Mucosa of stomach (tissue), 1 donor: ENCODE measurements at regions not wholly inside any gene's neighbourhood (a gene's known extent, or its start where the extent isn't known, plus 50 kb on each side); places are given as distances from the start of the nearest gene placed in this dataset.

Experiments used
- H3K27me3 ChIP-seq: one replicate; pipeline ENCODE4 v1.7.0; 2013; ENCODE audit warnings: mild to moderate bottlenecking, low read length; ENCODE audit not compliant: control insufficient read depth, insufficient read depth
- H3K36me3 ChIP-seq: one replicate; pipeline ENCODE4 v1.7.0; 2013; ENCODE audit warnings: low read length; ENCODE audit not compliant: control insufficient read depth, insufficient read depth
- H3K4me1 ChIP-seq: one replicate; pipeline ENCODE4 v1.7.0; 2013; ENCODE audit warnings: mild to moderate bottlenecking, low read length; ENCODE audit not compliant: control insufficient read depth, insufficient read depth
- H3K4me3 ChIP-seq: one replicate; pipeline ENCODE4 v1.7.0; 2013; ENCODE audit warnings: low read length
- H3K9ac ChIP-seq: one replicate; pipeline ENCODE4 v1.7.0; 2013; ENCODE audit warnings: mild to moderate bottlenecking, low read length, moderate library complexity
- H3K9me3 ChIP-seq: one replicate; pipeline ENCODE4 v1.7.0; 2013; ENCODE audit warnings: mild to moderate bottlenecking, low read length, moderate library complexity; ENCODE audit not compliant: control insufficient read depth
- donor health status: Pancreatic carcinoma.

DNA sequence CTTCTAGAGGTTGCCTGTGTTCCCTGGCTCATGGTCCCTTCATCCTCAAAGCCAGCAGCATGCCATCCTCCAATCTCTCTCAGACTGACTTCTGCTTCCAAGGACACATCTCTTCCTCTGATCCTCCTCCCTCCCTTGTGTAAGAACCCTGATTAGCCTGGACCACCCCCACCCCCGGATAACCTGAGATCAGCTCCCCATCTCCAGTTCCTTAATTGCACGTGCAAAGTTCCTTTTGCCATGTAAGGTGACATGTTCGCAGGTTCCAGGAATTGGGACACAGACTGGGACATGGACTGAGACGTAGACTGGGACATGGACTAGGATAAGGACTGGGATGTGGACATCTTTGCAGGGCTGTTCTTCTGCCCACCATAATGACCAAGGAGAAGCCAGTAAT is 925.3 kb downstream of the TBC1D22A start:
- Histone ChIP-seq H3K4me1 (no peaks in the 10 kb centered on the region), H3K9me3 (no peaks in the 10 kb centered on the region), H3K9ac (no peak overlapping the region), H3K4me3 (no peak overlapping the region), H3K27me3 (no peaks in the 10 kb centered on the region), H3K36me3 (no peaks in the 10 kb centered on the region)

DNA sequence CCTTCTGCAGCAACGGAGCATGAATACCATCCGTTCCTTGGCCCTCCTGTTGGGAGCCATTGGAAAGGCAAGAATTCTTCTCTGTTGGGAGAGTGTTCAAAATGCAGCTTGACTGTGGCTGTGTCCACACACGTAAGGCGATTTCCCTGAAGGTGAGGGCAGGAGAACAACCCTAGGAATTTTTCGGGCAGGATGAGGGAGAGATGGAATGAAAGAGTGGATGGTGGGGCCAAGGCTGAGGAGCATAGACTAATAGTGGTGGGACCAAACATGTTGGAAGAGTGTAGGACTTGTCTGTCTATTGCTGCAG is 924.9 kb downstream of the TBC1D22A start:
- H3K9me3 ChIP-seq = no peaks in the 10 kb centered on the region
- no peak overlapping the region for H3K4me3 ChIP-seq
- no peaks in the 10 kb centered on the region for H3K4me1 ChIP-seq
- no peaks in the 10 kb centered on the region for H3K27me3 ChIP-seq
- no peak overlapping the region for H3K9ac ChIP-seq
- no peaks in the 10 kb centered on the region for H3K36me3 ChIP-seq

GRCh38 chr22:47686594-47687345 is 924.3 kb downstream of the TBC1D22A start:
- Histone ChIP-seq H3K4me3 (no peak overlapping the region), H3K9ac (no peak overlapping the region), H3K36me3 (no peaks in the 10 kb centered on the region), H3K9me3 (no peaks in the 10 kb centered on the region), H3K27me3 (no peaks in the 10 kb centered on the region), H3K4me1 (no peaks in the 10 kb centered on the region)

DNA sequence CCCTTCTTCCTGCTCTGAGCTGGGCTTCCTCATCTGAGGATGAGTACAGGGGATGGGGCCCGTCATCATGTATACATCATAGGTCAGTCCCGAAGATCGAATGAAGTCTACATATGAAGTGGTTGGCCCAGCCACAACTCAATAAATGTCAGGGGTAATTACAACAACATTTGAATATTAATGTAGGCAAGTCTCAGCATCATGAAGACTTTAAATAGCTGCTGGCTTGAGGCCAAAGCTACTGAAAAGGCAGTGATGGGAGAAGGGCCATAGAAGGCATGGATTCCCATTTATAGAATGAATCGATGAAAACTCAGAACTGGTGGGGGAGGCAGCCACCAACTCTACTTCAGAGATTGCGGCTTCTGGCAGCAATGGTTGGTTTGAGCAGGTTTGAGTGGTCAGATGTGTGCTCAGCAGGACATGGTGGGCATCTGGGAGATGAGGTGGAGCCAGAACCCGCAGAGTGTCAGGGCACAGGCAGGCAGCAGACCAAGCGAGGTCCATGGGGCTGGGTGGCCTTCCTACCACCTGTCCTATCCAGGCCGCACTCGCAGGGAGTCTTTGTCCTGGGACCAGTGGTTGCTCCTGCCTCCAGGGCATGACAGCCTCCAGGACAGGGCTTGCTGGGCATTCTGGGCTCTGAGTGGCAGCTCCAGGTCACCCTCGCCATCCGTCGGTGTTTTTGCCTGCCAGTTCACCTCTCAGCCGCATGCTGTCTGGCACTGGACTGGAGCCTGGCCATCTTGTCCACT is 919.1 kb downstream of the TBC1D22A start:
- no peaks in the 10 kb centered on the region for H3K36me3 ChIP-seq
- H3K9ac ChIP-seq = no peak overlapping the region
- no peaks in the 10 kb centered on the region for H3K27me3 ChIP-seq
- no peaks in the 10 kb centered on the region for H3K9me3 ChIP-seq
- H3K4me1 ChIP-seq = no peaks in the 10 kb centered on the region
- H3K4me3 ChIP-seq = no peak overlapping the region

DNA sequence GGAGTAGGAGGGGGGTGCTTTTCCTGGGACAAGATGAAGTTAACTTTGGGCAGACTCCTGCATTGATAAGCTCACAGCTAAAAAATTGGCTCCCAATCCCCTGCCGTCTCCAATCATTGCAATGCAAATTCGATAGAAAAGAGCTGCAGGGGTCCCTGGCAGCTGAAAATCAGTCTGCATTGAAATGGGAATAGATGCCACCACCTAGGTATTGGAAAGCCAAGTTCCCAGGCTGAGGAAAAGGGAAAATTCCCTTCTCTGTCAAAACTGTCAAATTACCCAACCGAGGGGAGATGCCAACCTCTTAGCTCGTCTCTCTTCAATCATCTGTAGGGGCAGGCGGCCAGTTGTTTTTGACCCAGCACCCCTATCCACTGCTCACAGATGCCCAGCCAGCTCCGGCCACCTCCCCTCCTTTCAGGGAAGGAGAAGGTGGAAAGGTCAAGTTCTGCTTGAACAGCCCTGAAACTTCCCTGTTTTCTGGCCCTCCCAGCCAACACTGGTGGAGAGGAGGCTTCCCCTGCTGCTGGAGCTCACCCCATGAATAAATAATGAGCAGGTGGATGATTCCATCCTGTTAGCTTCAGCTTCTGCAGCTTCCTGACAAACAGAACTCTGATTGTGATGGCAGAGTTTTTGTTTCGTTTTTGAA is 916.3 kb downstream of the TBC1D22A start:
- Histone ChIP-seq H3K36me3 (no peaks in the 10 kb centered on the region), H3K27me3 (no peaks in the 10 kb centered on the region), H3K9me3 (no peaks in the 10 kb centered on the region), H3K9ac (no peak overlapping the region), H3K4me3 (no peak overlapping the region), H3K4me1 (no peaks in the 10 kb centered on the region)

GRCh38 chr22:47678048-47678447 is 915.6 kb downstream of the TBC1D22A start:
- H3K4me1 ChIP-seq = no peaks in the 10 kb centered on the region
- H3K36me3 ChIP-seq = no peaks in the 10 kb centered on the region
- no peak overlapping the region for H3K9ac ChIP-seq
- H3K27me3 ChIP-seq = no peaks in the 10 kb centered on the region
- no peak overlapping the region for H3K4me3 ChIP-seq
- no peaks in the 10 kb centered on the region for H3K9me3 ChIP-seq

DNA sequence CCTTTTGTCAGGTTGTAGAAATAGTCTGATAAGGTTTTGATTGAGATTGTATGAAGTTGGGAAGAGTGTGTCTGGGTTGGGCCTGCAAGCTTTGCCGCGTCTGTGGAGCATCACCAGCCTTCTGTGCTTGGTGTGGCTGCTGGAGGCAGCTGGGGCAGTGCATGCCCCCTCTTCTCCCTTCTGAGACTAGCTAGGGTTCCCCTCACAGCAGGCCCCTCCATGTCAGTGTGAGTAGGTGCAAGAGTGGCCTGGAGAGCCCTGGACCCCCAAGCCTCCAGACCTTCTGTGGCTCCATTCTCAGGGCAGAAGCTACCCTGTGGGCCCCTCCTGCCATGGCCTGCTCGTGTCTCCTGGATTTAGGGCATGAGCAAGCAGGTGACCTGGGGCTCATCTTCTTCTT is 914.2 kb downstream of the TBC1D22A start:
- no peaks in the 10 kb centered on the region for H3K9me3 ChIP-seq
- no peaks in the 10 kb centered on the region for H3K4me1 ChIP-seq
- H3K4me3 ChIP-seq = no peak overlapping the region
- no peaks in the 10 kb centered on the region for H3K36me3 ChIP-seq
- H3K27me3 ChIP-seq = no peaks in the 10 kb centered on the region
- H3K9ac ChIP-seq = no peak overlapping the region

GRCh38 chr22:47674600-47674999 is 912.1 kb downstream of the TBC1D22A start:
- no peak overlapping the region for H3K9ac ChIP-seq
- H3K9me3 ChIP-seq = no peaks in the 10 kb centered on the region
- no peaks in the 10 kb centered on the region for H3K4me1 ChIP-seq
- no peak overlapping the region for H3K4me3 ChIP-seq
- no peaks in the 10 kb centered on the region for H3K27me3 ChIP-seq
- H3K36me3 ChIP-seq = no peaks in the 10 kb centered on the region

DNA sequence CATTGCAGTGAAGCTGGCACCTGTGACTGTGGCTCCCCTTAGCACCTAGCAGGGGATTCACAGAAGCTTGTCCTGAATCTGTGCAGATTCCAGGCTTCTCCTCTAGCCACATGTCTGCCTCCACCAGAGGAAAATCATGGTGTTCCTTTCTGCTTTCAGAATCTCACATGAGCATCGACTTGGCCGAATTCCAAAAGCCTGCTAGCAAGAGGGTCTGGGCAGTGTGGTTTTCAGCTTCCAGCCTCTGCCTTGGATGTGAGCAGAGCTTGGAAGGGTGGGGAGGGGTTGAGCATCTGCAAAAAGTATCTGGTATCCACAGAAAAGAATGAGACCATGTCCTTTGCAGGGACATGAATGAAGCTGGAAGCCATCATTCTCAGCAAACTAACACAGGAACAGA is 911.1 kb downstream of the TBC1D22A start:
- no peaks in the 10 kb centered on the region for H3K4me1 ChIP-seq
- no peak overlapping the region for H3K4me3 ChIP-seq
- no peaks in the 10 kb centered on the region for H3K36me3 ChIP-seq
- H3K9me3 ChIP-seq = no peaks in the 10 kb centered on the region
- H3K9ac ChIP-seq = no peak overlapping the region
- no peaks in the 10 kb centered on the region for H3K27me3 ChIP-seq

GRCh38 chr22:47672526-47672925 is 910.1 kb downstream of the TBC1D22A start:
- Histone ChIP-seq H3K9me3 (no peaks in the 10 kb centered on the region), H3K9ac (no peak overlapping the region), H3K4me3 (no peak overlapping the region), H3K27me3 (no peaks in the 10 kb centered on the region), H3K4me1 (no peaks in the 10 kb centered on the region), H3K36me3 (no peaks in the 10 kb centered on the region)

GRCh38 chr22:47665151-47665550 is 902.7 kb downstream of the TBC1D22A start:
- Histone ChIP-seq H3K4me1 (no peaks in the 10 kb centered on the region), H3K27me3 (no peaks in the 10 kb centered on the region), H3K4me3 (no peak overlapping the region), H3K9me3 (no peaks in the 10 kb centered on the region), H3K36me3 (no peaks in the 10 kb centered on the region), H3K9ac (no peak overlapping the region)
